Vagina (tissue), 2 donors: ENCODE measurements at regions not wholly inside any gene's neighbourhood (a gene's known extent, or its start where the extent isn't known, plus 50 kb on each side); places are given as distances from the start of the nearest gene placed in this dataset.

Source experiments
- POLR2A ChIP-seq, 2 donors: fragments of 450-650 bp; IDR thresholded peaks; one replicate each; pipeline ENCODE4 v1.6.1; 2017; ENCODE audit warnings: antibody characterized with exemption in 2 of 2, mild to moderate bottlenecking in 2 of 2, moderate library complexity in 2 of 2
- POLR2AphosphoS5 ChIP-seq, 2 donors: sonication (generic); formaldehyde crosslinking; IDR thresholded peaks; one replicate each; pipeline ENCODE4 v1.9.0; 2017; ENCODE audit warnings: antibody characterized with exemption in 2 of 2, mild to moderate bottlenecking in 2 of 2, low read depth in 1 of 2; ENCODE audit not compliant: insufficient read depth in 1 of 2
- TF ChIP-seq, protein P1 (sequence below), 3 experiments: fragments of 450-650 bp in 2 of 3; fragments of 200-600 bp in 1 of 3; sonication (generic) in 1 of 3; IDR thresholded peaks; one replicate each; pipeline ENCODE4 v1.5.1; 2017 to 2019; ENCODE audit warnings: antibody characterized with exemption in 3 of 3, mild to moderate bottlenecking in 2 of 3, moderate library complexity in 2 of 3

DNA sequence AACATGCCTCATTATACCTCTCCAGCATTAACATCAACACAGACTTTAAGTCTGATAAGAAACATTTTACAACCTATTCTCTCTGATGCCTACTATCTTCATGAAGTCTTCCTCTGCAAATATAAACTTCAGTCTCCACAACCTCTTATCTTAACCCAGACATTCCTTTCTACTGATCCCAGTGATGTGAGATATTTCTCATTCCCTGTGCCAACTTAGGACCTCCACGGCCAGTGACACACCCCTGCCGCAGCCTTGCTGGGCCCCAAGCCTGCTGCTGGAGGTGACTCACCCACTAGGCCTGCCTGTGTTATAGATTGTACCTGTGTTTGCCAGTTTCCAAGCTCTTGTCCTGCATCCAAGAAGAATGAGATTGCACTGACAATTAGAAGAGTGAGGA lies 734.5 kb upstream of the CADM2 start:
- TF ChIP-seq, protein P1, sequence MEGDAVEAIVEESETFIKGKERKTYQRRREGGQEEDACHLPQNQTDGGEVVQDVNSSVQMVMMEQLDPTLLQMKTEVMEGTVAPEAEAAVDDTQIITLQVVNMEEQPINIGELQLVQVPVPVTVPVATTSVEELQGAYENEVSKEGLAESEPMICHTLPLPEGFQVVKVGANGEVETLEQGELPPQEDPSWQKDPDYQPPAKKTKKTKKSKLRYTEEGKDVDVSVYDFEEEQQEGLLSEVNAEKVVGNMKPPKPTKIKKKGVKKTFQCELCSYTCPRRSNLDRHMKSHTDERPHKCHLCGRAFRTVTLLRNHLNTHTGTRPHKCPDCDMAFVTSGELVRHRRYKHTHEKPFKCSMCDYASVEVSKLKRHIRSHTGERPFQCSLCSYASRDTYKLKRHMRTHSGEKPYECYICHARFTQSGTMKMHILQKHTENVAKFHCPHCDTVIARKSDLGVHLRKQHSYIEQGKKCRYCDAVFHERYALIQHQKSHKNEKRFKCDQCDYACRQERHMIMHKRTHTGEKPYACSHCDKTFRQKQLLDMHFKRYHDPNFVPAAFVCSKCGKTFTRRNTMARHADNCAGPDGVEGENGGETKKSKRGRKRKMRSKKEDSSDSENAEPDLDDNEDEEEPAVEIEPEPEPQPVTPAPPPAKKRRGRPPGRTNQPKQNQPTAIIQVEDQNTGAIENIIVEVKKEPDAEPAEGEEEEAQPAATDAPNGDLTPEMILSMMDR (IDR thresholded peaks at IDR 0.05), result no peak
- TF ChIP-seq POLR2AphosphoS5 (IDR thresholded peaks at IDR 0.05; ENCODE audit: insufficient read depth in 1 of 2, low read depth in 1 of 2), result no peak
- no peak for TF ChIP-seq POLR2A (IDR thresholded peaks at IDR 0.05)
